ENCODE measurements at regions not wholly inside any gene's neighbourhood (a gene's known extent, or its start where the extent isn't known, plus 50 kb on each side); places are given as distances from the start of the nearest gene placed in this dataset.

DNA sequence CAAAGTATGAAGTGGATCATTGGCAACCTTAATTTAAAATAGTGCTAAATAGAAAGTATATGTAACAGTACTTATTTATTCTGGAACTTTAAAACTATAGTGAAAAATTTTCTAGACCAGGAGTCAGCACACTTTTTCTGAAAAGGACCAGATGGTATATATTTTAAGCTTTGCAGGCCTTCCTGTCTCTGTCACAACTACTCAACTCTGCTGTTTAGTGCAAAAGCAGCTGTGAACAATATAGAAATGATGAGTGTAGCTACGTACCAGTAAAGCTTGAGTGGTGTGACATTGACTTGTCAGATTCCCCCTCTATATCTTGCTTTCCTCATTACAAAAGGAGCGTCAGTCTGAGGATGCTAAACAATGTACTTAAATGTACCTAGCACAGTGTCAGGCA is 88.1 kb upstream of the IGFBP3 start:
- Histone ChIP-seq H2BK5ac (ENCODE audit: low read depth, low read length, poor library complexity, severe bottlenecking) (no peak overlapping the region), H4K91ac (ENCODE audit: insufficient read depth, low read depth, low read length) (no peak overlapping the region), H2AFZ (replicated peaks; ENCODE audit: low read length, poor library complexity) (no peak overlapping the region), H2BK120ac (ENCODE audit: low read depth, low read length) (no peak overlapping the region), H2AK9ac (replicated peaks; ENCODE audit: low read depth, low read length, poor library complexity) (no peak overlapping the region), H3K18ac (ENCODE audit: low read depth, low read length) (no peak overlapping the region; the same call in 1 of the 2 replicates), H2AK5ac (ENCODE audit: low read depth, low read length) (no peak overlapping the region), H2BK20ac (ENCODE audit: low read depth, low read length) (no peak overlapping the region), H3K14ac (replicated peaks; ENCODE audit: low read depth, low read length) (no peak overlapping the region), H3K4me2 (ENCODE audit: low read depth, low read length) (no peak overlapping the region), H3K4me1 (ENCODE audit: control insufficient read depth, insufficient read depth, low read length) (peaks cover 2% of the 10 kb centered on the region; the same call in 1 of the 2 replicates), H3K9me3 (ENCODE audit: control insufficient read depth, insufficient read depth, low read length) (peaks cover 2% of the 10 kb centered on the region), H3K27me3 (ENCODE audit: control insufficient read depth, insufficient read depth, low read length) (no peaks in the 10 kb centered on the region), H3K9ac (ENCODE audit: low read depth, low read length) (no peak overlapping the region), H3K23ac (ENCODE audit: low read depth, low read length) (no peak overlapping the region), H4K8ac (ENCODE audit: low read depth in 2 of 2, low read length in 2 of 2) (no peak overlapping the region), H3K4ac (ENCODE audit: low read depth, low read length) (no peak overlapping the region), H4K5ac (ENCODE audit: low read depth, low read length) (no peak overlapping the region), H3K4me3 (ENCODE audit: insufficient read depth, low read depth, low read length) (no peak overlapping the region), H3K79me1 (ENCODE audit: low read depth in 1 of 2, low read length in 2 of 2) (no peaks in the 10 kb centered on the region), H3K27ac (ENCODE audit: insufficient read depth, low read length) (no peak overlapping the region), H2BK15ac (ENCODE audit: low read depth, low read length) (no peak overlapping the region), H3K56ac (ENCODE audit: extremely low read depth, insufficient read depth, low read length) (no peak overlapping the region), H4K20me1 (ENCODE audit: insufficient read depth, low read length) (no peaks in the 10 kb centered on the region), H3K9me1 (ENCODE audit: insufficient read depth, low read length) (no peaks in the 10 kb centered on the region), H3K36me3 (ENCODE audit: control insufficient read depth, insufficient read depth, low read length) (no peaks in the 10 kb centered on the region)
- in situ Hi-C loops (cut with MboI; ENCODE audit: low sequenced_read_pairs) = no loop called here
- BruUV-seq (replicated peaks) = no TSS peak
- DNase-seq = no peak
- TF ChIP-seq, protein P1, sequence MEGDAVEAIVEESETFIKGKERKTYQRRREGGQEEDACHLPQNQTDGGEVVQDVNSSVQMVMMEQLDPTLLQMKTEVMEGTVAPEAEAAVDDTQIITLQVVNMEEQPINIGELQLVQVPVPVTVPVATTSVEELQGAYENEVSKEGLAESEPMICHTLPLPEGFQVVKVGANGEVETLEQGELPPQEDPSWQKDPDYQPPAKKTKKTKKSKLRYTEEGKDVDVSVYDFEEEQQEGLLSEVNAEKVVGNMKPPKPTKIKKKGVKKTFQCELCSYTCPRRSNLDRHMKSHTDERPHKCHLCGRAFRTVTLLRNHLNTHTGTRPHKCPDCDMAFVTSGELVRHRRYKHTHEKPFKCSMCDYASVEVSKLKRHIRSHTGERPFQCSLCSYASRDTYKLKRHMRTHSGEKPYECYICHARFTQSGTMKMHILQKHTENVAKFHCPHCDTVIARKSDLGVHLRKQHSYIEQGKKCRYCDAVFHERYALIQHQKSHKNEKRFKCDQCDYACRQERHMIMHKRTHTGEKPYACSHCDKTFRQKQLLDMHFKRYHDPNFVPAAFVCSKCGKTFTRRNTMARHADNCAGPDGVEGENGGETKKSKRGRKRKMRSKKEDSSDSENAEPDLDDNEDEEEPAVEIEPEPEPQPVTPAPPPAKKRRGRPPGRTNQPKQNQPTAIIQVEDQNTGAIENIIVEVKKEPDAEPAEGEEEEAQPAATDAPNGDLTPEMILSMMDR (conservative IDR thresholded peaks at IDR 0.05; ENCODE audit: low read depth, low read length) = no peak
- TF ChIP-seq MAFK (IDR thresholded peaks at IDR 0.05; ENCODE audit: low read depth, low read length) (no peak), SMC3 (IDR thresholded peaks at IDR 0.05; ENCODE audit: low read depth, low read length) (no peak), NFE2L2 (IDR thresholded peaks at IDR 0.05; ENCODE audit: low read depth, low read length) (no peak), FOS (IDR thresholded peaks at IDR 0.05; ENCODE audit: low read depth, low read length) (no peak), RFX5 (IDR thresholded peaks at IDR 0.05; ENCODE audit: low read depth, low read length) (no peak), CHD1 (IDR thresholded peaks at IDR 0.05; ENCODE audit: low read depth, low read length) (no peak), CEBPB (IDR thresholded peaks at IDR 0.05; ENCODE audit: low read depth, low read length) (no peak), RCOR1 (IDR thresholded peaks at IDR 0.05; ENCODE audit: insufficient replicate concordance, low read length) (no peak), POLR2A (IDR thresholded peaks at IDR 0.05; ENCODE audit: low read depth, low read length) (no peak), BHLHE40 (IDR thresholded peaks at IDR 0.05; ENCODE audit: low read depth, low read length) (no peak), MAZ (IDR thresholded peaks at IDR 0.05; ENCODE audit: borderline replicate concordance, low read depth, low read length) (no peak)
- TF ChIP-seq, protein P2, sequence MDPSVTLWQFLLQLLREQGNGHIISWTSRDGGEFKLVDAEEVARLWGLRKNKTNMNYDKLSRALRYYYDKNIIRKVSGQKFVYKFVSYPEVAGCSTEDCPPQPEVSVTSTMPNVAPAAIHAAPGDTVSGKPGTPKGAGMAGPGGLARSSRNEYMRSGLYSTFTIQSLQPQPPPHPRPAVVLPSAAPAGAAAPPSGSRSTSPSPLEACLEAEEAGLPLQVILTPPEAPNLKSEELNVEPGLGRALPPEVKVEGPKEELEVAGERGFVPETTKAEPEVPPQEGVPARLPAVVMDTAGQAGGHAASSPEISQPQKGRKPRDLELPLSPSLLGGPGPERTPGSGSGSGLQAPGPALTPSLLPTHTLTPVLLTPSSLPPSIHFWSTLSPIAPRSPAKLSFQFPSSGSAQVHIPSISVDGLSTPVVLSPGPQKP (IDR thresholded peaks at IDR 0.05; ENCODE audit: borderline replicate concordance, low read depth, low read length) = no peak
- CTCF ChIA-PET = interaction anchor here (0.5 kb wide), 1 partner anchor 280 kb away, joined by 5 read pairs; no protein-coding TSS in a partner anchor
- intact Hi-C loops (cut with micrococcal nuclease) = no loop called here
- WGBS, 2 experiments (ENCODE audit: extremely low coverage in 2 of 2, insufficient read length in 1 of 2) = no CpG with 5 or more reads among the region's 2 CpGs
- dilution Hi-C loops (cut with HindIII; ENCODE audit: low sequenced_read_pairs, unreplicated experiment) = no loop called here
- POLR2A ChIA-PET (ENCODE audit: unreplicated experiment) = no interaction called here
- ATAC-seq (ENCODE audit: low read depth) = no peak

All from IMR-90 (cell line).